Mucosa of descending colon (tissue), 3 donors: ENCODE measurements at regions not wholly inside any gene's neighbourhood (a gene's known extent, or its start where the extent isn't known, plus 50 kb on each side); places are given as distances from the start of the nearest gene placed in this dataset.
"Not testable (repeated sequence)": the region's sequence is repeated elsewhere in the genome, so short reads cannot be mapped to it uniquely, and the experiment has no call there.

Source experiments
- ATAC-seq: fragments of 200-7000 bp; cut with Tn5 transposase; one replicate; pipeline ENCODE4 v1.9.1; 2020; ENCODE audit warnings: mild to moderate bottlenecking, moderate library complexity
- DNase-seq, 3 donors: peaks; one replicate each; pipeline ENCODE4 v3.0.0-alpha.2; 2020
- H3K36me3 ChIP-seq: fragments of 200-600 bp; one replicate; pipeline ENCODE4 v1.8.0; 2021; ENCODE audit warnings: low read depth, mild to moderate bottlenecking
- H3K4me1 ChIP-seq: fragments of 200-600 bp; one replicate; pipeline ENCODE4 v1.8.0; 2021; ENCODE audit warnings: low read depth, mild to moderate bottlenecking
- H3K4me3 ChIP-seq: fragments of 200-600 bp; one replicate; pipeline ENCODE4 v1.8.0; 2021; ENCODE audit warnings: mild to moderate bottlenecking
- H3K9me3 ChIP-seq: fragments of 200-600 bp; one replicate; pipeline ENCODE4 v1.8.0; 2021; ENCODE audit warnings: mild to moderate bottlenecking
- intact Hi-C, 2 donors: fragments of 100-400 bp; cut with DNase I in 1 of 2; cut with micrococcal nuclease in 1 of 2; formaldehyde crosslinking; loops; one replicate each; pipeline versions ENCODE4 v1.11.0 to v1.11.1; 2022; cut with DNase I, micrococcal nuclease
- TF ChIP-seq, protein P1 (sequence below): fragments of 200-600 bp; IDR thresholded peaks from one replicate; pipeline ENCODE4 v1.8.0; 2022; ENCODE audit warnings: antibody characterized with exemption, mild to moderate bottlenecking
- donor health status: DM: no; HTN: no; CAD: no; lungs with moderate emphysema.
- donor health status: DM: no; HTN: no; CAD: no.
- donor health status: DM: no; HTN: yes; CAD: no.

DNA sequence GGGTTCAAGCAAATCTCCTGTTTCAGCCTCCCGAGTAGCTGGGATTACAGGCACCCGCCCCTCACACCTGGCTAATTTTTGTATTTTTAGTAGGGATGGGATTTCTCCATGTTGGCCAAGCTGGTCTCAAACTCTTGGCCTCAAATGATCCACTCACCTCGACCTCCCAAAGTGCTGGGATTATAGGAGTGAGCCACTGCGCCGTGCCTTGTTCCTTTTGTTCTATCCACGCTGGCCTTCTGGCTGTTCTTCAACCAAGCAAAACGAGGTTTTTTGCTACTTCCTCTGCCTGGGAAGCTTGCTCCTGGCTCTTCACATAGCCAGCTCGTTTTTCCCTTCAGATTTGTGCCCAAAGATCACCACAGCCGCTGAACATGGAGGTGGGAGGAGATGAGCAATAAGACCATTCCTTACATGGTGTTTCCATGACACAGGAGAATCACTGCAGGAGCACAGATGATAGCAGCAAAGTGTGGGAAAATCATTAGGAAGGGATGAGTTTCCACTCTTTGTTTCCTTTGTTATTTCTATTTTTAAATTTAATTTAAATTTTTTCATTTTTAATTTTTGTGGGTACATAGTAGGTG lies 201.0 kb upstream of the ZNF217 start:
- intact Hi-C loops: no loop called here
- peaks cover 14% of the 10 kb centered on the region for H3K4me1 ChIP-seq
- ATAC-seq: no peak
- no peak for DNase-seq
- TF ChIP-seq, protein P1, sequence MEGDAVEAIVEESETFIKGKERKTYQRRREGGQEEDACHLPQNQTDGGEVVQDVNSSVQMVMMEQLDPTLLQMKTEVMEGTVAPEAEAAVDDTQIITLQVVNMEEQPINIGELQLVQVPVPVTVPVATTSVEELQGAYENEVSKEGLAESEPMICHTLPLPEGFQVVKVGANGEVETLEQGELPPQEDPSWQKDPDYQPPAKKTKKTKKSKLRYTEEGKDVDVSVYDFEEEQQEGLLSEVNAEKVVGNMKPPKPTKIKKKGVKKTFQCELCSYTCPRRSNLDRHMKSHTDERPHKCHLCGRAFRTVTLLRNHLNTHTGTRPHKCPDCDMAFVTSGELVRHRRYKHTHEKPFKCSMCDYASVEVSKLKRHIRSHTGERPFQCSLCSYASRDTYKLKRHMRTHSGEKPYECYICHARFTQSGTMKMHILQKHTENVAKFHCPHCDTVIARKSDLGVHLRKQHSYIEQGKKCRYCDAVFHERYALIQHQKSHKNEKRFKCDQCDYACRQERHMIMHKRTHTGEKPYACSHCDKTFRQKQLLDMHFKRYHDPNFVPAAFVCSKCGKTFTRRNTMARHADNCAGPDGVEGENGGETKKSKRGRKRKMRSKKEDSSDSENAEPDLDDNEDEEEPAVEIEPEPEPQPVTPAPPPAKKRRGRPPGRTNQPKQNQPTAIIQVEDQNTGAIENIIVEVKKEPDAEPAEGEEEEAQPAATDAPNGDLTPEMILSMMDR: no peak
- H3K9me3 ChIP-seq: no peaks in the 10 kb centered on the region
- H3K36me3 ChIP-seq: no peaks in the 10 kb centered on the region
- no peak overlapping the region for H3K4me3 ChIP-seq

DNA sequence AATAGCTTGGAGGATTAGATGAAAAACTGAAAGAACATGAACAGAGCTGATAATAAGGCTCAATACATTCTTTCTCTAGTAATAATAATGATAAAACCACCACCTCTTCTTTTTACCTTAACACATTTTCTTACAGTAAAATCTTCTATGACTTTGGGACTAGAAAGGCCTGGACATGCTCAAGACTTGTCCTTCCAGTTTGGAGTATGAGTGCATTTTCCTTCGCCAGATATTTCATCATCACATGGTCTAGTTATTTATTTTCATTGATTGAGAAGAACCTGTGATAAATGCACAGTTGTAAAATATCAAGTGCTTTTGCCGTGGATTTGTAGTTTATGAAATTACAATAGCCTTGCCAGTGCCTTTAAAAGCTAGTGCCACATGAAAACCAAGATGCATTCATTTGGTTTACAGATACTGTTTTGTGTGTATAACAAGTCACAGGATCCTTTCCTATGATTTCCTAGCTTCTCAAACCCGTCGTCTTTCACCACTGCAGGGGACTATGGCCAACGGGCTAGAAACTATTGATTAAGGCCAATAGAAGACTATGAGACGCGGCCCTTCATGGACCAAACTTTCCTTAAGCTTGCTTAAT lies 200.2 kb upstream of the ZNF217 start:
- no peak for ATAC-seq

DNA sequence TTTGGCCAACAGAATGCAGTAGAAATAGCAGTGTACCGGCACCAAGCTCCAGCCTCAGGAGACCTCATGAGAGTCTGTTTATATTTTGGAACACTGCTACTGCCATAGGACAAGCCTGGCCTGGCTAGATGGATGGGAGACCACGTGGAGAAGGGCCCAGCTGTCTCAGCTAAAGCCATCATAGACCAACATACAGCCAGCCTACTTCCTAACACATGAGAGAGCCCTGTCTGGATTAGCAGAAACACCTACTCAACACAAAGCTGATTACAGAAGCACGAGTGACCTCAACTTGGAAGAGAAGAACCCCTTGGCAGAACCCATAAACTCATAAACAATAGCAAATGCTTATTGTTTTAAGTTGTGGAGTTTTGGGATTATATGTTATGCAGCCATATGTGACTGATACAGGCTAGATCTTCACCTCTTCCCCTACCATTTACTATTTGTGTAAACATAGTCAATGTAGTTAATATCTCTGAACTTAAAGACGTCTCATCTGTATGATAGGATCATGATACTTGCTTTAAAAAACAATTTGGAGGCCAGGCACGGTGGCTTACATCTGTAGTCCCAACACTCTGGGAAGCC lies 199.4 kb upstream of the ZNF217 start:
- ATAC-seq (no peak), DNase-seq (no peak)
- Histone ChIP-seq H3K9me3 (no peaks in the 10 kb centered on the region), H3K4me3 (no peak overlapping the region), H3K36me3 (no peaks in the 10 kb centered on the region), H3K4me1 (no peaks in the 10 kb centered on the region)
- intact Hi-C loops: no loop called here
- TF ChIP-seq, protein P1: no peak

More for the DNA sequence above, 200.2 kb upstream of the ZNF217 start:
- DNase-seq: no peak
- intact Hi-C loops: no loop called here
- TF ChIP-seq, protein P1: no peak
- Histone ChIP-seq H3K4me3 (no peak overlapping the region), H3K36me3 (no peaks in the 10 kb centered on the region), H3K4me1 (peaks cover 8% of the 10 kb centered on the region), H3K9me3 (no peaks in the 10 kb centered on the region)

DNA sequence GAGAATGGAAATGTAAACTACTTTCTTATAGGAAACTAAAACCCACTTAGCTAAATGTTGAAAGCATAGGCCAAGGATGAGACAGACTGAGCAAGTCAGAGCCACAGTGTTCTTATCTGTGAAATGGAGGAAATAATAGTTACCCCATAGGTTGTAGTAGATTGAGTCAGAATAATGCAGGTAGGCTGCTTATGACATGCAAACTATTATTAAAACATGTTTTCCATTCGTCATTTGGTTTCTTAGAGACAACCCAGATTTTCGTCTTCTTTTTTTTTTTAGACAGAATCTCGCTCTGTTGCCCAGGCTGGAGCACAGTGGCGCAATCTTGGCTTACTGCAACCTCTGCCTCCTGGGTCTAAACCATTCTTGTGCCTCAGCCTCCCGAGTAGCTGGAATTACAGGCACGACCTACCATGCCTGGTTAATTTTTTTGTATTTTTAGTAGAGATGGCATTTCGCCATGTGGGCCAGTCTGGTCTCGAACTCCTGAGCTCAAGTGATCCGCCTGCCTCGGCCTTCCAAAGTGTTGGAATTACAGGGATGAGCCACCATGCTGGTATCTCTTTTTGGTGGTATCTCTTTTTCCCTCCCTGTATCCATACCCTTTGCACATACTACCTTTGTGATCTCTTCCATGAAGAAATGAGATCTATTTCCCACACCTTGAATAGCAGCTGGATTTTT lies 196.5 kb upstream of the ZNF217 start:
- DNase-seq (no peak), ATAC-seq (no peak)
- no peaks in the 10 kb centered on the region for H3K9me3 ChIP-seq
- H3K36me3 ChIP-seq: no peaks in the 10 kb centered on the region
- intact Hi-C loops: no loop called here
- H3K4me3 ChIP-seq: no peak overlapping the region
- TF ChIP-seq, protein P1: no peak
- peaks cover 13% of the 10 kb centered on the region for H3K4me1 ChIP-seq

DNA sequence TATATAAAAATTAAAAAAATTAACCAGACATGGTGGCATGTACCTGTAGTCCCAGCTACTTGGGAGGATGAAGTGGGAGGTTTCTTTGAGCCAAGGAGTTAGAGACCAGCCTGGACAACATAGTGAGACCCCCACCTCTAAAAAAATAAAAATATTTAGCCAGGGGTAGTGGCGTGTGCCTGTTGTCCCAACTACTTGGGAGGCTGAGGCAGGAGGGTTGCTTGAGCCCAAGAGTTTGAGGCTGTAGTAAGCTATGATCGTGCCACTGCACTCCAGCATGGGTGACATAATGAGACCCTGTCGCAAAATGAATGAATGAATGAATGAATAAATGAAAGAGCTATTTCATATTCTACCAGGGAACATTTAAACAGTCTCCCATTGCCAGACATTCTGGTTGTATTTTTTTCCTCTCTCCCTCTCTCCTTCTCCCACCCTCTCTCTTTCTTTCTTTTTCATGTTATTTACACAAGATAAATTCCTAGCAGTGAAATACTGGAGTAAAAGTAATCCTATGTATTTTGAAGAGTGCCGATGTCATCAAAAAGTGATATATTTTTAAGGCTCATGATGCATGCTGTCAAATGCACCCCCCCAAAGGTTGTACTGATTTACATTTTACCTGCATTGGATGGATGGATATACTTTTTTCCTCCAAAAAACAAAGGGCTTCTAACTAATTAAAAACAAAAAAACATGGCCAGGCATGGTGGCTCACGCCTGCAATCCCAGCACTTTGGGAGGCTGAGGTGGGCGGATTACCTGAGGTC lies 194.8 kb upstream of the ZNF217 start:
- Histone ChIP-seq H3K4me1 (peaks cover 13% of the 10 kb centered on the region), H3K36me3 (no peaks in the 10 kb centered on the region), H3K9me3 (no peaks in the 10 kb centered on the region), H3K4me3 (no peak overlapping the region)
- no peak for ATAC-seq
- TF ChIP-seq, protein P1: no peak
- intact Hi-C loops: no loop called here
- DNase-seq: no peak

DNA sequence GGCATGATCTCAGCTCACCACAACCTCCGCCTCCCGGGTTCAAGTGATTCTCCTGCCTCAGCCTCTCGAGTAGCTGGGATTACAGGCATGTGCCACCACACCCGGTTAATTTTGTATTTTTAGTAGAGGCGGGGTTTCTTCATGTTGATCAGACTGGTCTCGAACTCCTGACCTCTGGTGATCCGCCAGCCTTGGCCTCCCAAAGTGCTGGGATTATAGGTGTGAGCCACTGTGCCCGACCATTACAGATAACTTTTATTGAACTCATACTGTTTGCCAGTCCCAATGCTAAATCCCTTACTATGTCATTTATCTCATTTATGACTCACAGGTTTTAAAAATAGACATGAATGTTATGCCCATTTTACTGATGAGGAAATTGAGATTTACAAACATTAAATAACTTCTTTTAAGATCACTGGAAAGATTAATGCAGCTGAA lies 193.9 kb upstream of the ZNF217 start:
- intact Hi-C loops, H3K4me3 ChIP-seq, H3K36me3 ChIP-seq, H3K9me3 ChIP-seq: not testable (repeated sequence)
- H3K4me1 ChIP-seq: peaks cover 13% of the 10 kb centered on the region
- DNase-seq (peak in 2 of 3 donors; percentile 49 to 51), ATAC-seq (peak; percentile 44)
